ENCODE measurements at regions not wholly inside any gene's neighbourhood (a gene's known extent, or its start where the extent isn't known, plus 50 kb on each side); places are given as distances from the start of the nearest gene placed in this dataset.

GRCh38 chr12:90794212-90794611, 160.8 kb downstream of the CCER1 start:
- TF ChIP-seq EZH2 (IDR thresholded peaks at IDR 0.05; ENCODE audit: borderline replicate concordance, low read depth, low read length, severe bottlenecking): no peak
- no peak for TF ChIP-seq CTCF (IDR thresholded peaks at IDR 0.05; ENCODE audit: borderline replicate concordance, extremely low read depth, low read length, poor library complexity, severe bottlenecking)
